ENCODE measurements at regions not wholly inside any gene's neighbourhood (a gene's known extent, or its start where the extent isn't known, plus 50 kb on each side); places are given as distances from the start of the nearest gene placed in this dataset.

GRCh38 chr17:55612691-55613141 lies 101.5 kb upstream of the SMIM36 start:
- H3K36me3 ChIP-seq, result no peaks in the 10 kb centered on the region
- no peak overlapping the region for H3K4me3 ChIP-seq
- H3K27me3 ChIP-seq, result peaks cover 0 to 4% (median 0%) of the 10 kb centered on the region in 9 donors
- intact Hi-C loops (cut with DNase I), result no loop called here
- 64 to 71% (median 69%) methylated on average over 6 of the region's 6 CpGs for WGBS, 4 donors
- TF ChIP-seq, protein P1, sequence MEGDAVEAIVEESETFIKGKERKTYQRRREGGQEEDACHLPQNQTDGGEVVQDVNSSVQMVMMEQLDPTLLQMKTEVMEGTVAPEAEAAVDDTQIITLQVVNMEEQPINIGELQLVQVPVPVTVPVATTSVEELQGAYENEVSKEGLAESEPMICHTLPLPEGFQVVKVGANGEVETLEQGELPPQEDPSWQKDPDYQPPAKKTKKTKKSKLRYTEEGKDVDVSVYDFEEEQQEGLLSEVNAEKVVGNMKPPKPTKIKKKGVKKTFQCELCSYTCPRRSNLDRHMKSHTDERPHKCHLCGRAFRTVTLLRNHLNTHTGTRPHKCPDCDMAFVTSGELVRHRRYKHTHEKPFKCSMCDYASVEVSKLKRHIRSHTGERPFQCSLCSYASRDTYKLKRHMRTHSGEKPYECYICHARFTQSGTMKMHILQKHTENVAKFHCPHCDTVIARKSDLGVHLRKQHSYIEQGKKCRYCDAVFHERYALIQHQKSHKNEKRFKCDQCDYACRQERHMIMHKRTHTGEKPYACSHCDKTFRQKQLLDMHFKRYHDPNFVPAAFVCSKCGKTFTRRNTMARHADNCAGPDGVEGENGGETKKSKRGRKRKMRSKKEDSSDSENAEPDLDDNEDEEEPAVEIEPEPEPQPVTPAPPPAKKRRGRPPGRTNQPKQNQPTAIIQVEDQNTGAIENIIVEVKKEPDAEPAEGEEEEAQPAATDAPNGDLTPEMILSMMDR (IDR thresholded peaks at IDR 0.05), result no peak
- no peak for TF ChIP-seq POLR2A (IDR thresholded peaks at IDR 0.05)
- H3K9me3 ChIP-seq, result no peaks in the 10 kb centered on the region
- no peak overlapping the region for H3K27ac ChIP-seq
- peaks cover 0 to 9% (median 0%) of the 10 kb centered on the region in 12 donors for H3K4me1 ChIP-seq
- peak in 1 of 5 donors; percentile 10 for DNase-seq
- ATAC-seq, result peak in 1 of 4 donors; percentile 37

DNA sequence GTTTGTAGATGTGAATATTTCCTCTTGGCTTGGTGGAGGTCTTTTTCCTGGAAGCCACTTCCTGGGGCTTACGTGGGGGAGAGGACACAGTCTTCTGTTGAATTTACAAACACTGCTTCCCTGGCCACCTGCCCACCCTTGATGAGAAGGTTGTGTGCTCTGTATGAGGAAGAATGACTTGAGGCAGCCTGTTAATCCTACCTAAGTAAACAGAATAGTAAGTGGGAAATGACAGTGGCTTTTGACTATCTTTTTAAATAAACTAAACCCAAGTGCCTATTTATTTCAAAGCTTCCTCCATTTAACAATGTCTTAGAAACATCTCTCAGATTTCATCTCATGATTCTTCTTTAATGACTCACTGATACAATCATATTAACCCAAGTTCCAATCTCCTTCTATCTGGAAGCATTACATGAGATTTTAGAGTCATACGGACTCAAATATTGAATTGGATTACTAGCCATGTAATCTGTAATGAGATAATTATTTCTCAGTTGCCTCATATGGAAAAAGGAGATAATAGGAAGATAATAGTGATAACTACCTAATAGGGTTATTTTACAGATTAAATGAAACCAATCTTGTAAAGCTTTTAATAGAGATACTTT lies 96.6 kb upstream of the SMIM36 start:
- 23 to 49% (median 34%) methylated on average over 2 of the region's 2 CpGs for WGBS, 4 donors
- peak overlapping the region in 1 of 12 donors; percentile 29 for H3K27ac ChIP-seq
- peak in 3 of 5 donors; percentile 32 to 58 (median 44) for DNase-seq
- no peaks in the 10 kb centered on the region for H3K27me3 ChIP-seq
- intact Hi-C loops (cut with DNase I), result loop anchor here in 3 of 10 donors (10.0 kb wide), 2 partner anchors 73 to 83 kb away; no protein-coding TSS in a partner anchor
- TF ChIP-seq POLR2A (IDR thresholded peaks at IDR 0.05), result no peak
- TF ChIP-seq, protein P1 (IDR thresholded peaks at IDR 0.05), result no peak
- H3K9me3 ChIP-seq, result no peaks in the 10 kb centered on the region
- H3K36me3 ChIP-seq, result no peaks in the 10 kb centered on the region
- no peak overlapping the region for H3K4me3 ChIP-seq
- ATAC-seq, result peak in 3 of 4 donors; percentile 42 to 63 (median 49)
- peaks cover 0 to 12% (median 0%) of the 10 kb centered on the region in 12 donors for H3K4me1 ChIP-seq

DNA sequence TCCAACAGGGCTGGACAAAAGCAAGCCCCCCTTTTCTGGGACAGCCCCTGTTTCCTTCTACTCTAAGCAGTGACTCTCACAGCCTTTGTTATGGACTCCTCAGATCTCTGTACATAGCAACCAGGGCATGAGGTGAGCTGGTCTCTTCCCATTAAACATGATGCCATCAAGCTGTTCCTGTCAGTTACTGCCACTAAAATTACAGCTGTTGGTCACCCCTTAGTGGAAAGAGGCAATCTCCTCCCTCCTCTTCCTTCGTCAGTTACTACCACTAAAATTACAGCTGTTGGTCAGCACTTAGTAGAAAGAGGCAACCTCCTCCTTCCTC lies 95.2 kb upstream of the SMIM36 start:
- Histone ChIP-seq H3K27ac (no peak overlapping the region), H3K4me1 (peaks cover 0 to 12% (median 0%) of the 10 kb centered on the region in 12 donors), H3K36me3 (no peaks in the 10 kb centered on the region), H3K4me3 (no peak overlapping the region), H3K9me3 (peaks cover 0 to 6% (median 0%) of the 10 kb centered on the region in 12 donors), H3K27me3 (no peaks in the 10 kb centered on the region)
- ATAC-seq (no peak), DNase-seq (no peak)
- WGBS, 4 donors, result 62 to 89% (median 74%) methylated on average over 1 of the region's 1 CpG
- no peak for TF ChIP-seq POLR2A (IDR thresholded peaks at IDR 0.05)
- intact Hi-C loops (cut with DNase I), result loop anchor here in 3 of 10 donors (10.0 kb wide), 2 partner anchors 72 to 82 kb away; no protein-coding TSS in a partner anchor

DNA sequence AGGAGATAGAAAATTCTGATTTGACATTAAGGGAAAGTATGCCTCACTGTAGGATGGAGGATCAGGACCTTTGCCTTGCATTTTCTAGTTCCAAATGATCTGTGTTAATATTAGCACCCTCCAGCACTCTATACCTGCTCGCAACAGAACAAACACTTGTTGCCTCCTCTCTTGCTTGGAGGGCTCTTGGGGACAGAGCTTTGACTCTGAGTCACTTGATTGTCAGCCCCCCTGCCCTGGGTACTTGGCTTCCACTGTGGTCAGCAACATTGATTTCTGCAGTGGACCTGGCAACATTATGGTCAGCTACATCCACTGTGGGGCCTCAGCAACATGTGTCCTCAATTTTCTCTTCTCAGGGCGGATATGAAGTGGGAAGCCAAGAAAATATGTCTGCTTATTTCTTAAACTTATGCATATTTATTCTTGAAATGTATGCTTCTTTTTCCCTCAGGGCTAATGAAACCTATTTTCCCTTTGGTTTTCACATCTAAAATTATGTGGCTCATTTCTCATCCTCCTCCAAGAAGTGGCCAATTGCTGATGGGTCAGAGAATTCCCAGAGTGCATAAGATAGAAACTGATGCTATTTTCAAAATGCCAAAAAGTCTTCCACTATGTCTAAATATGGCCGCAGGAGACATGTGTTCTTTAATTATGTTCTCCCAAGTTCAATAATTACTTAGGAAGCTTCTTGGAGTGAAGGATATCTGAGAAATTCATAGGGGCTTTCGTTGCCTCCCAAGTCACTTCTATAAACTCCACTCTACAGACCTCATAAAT lies 94.6 kb upstream of the SMIM36 start:
- H3K27ac ChIP-seq, result no peak overlapping the region
- H3K4me3 ChIP-seq, result no peak overlapping the region
- no peaks in the 10 kb centered on the region for H3K27me3 ChIP-seq
- no peak for TF ChIP-seq POLR2A (IDR thresholded peaks at IDR 0.05)
- H3K9me3 ChIP-seq, result peaks cover 0 to 10% (median 0%) of the 10 kb centered on the region in 12 donors
- WGBS, 4 donors, result 88 to 92% (median 90%) methylated on average over 4 of the region's 4 CpGs
- intact Hi-C loops (cut with DNase I), result loop anchor here in 3 of 10 donors (10.0 kb wide), 2 partner anchors 71 to 81 kb away; no protein-coding TSS in a partner anchor
- ATAC-seq, result no peak
- no peak for DNase-seq
- no peaks in the 10 kb centered on the region for H3K36me3 ChIP-seq
- peaks cover 0 to 12% (median 0%) of the 10 kb centered on the region in 12 donors for H3K4me1 ChIP-seq

- TF ChIP-seq, protein P1 (IDR thresholded peaks at IDR 0.05), result peak; percentile 17 to 56 (median 44)
- TF ChIP-seq POLR2A (IDR thresholded peaks at IDR 0.05), result no peak
- Histone ChIP-seq H3K27me3 (no peaks in the 10 kb centered on the region), H3K9me3 (peaks cover 0 to 50% (median 22%) of the 10 kb centered on the region in 12 donors), H3K4me1 (no peaks in the 10 kb centered on the region), H3K27ac (no peak overlapping the region), H3K36me3 (no peaks in the 10 kb centered on the region), H3K4me3 (no peak overlapping the region)
- intact Hi-C loops (cut with DNase I), result loop anchor here in 7 of 10 donors (1.0 to 10.0 kb wide), 4 partner anchors 67 to 77 kb away; no protein-coding TSS in a partner anchor
- DNase-seq (no peak), ATAC-seq (no peak)
Measured at GRCh38 chr17:55601874-55602364, 90.7 kb upstream of the SMIM36 start.
